ENCODE measurements at regions not wholly inside any gene's neighbourhood (a gene's known extent, or its start where the extent isn't known, plus 50 kb on each side); places are given as distances from the start of the nearest gene placed in this dataset.

- H3K36me3 Mint-ChIP-seq, result no peaks in the 10 kb centered on the region
- Histone ChIP-seq H3K27ac (ENCODE audit: low read length) (no peak overlapping the region), H3K9me3 (ENCODE audit: control insufficient read depth, insufficient read depth, low read length) (no peaks in the 10 kb centered on the region), H3K4me1 (ENCODE audit: control insufficient read depth, insufficient read depth, low read length) (no peaks in the 10 kb centered on the region), H3K27me3 (ENCODE audit: control insufficient read depth, insufficient read depth, low read length) (no peaks in the 10 kb centered on the region), H3K4me3 (ENCODE audit: low read length) (no peak overlapping the region), H3K36me3 (ENCODE audit: control insufficient read depth, insufficient read depth, low read length) (no peaks in the 10 kb centered on the region)
- intact Hi-C loops (cut with micrococcal nuclease), result no loop called here
- H3K4me3 Mint-ChIP-seq, result no peak overlapping the region
- TF ChIP-seq CTCF (IDR thresholded peaks at IDR 0.05), result no peak
- no peaks in the 10 kb centered on the region for H3K4me1 Mint-ChIP-seq
- no peak for ATAC-seq
- DNase-seq, result no peak
- H3K27ac Mint-ChIP-seq, result no peak overlapping the region
- peaks cover 4 to 7% of the 10 kb centered on the region in 2 donors for H3K9me3 Mint-ChIP-seq
- H3K27me3 Mint-ChIP-seq (ENCODE audit: low read depth in 2 of 2), result no peaks in the 10 kb centered on the region
Observed at GRCh38 chr2:17051538-17051937, 385.9 kb upstream of the CYRIA start.

- TF ChIP-seq CTCF (IDR thresholded peaks at IDR 0.05), result no peak
- Mint-ChIP-seq H3K27ac (no peak overlapping the region), H3K4me1 (no peaks in the 10 kb centered on the region), H3K36me3 (no peaks in the 10 kb centered on the region), H3K4me3 (no peak overlapping the region), H3K27me3 (ENCODE audit: low read depth in 2 of 2) (no peaks in the 10 kb centered on the region), H3K9me3 (peaks cover 5 to 8% of the 10 kb centered on the region in 2 donors)
- Histone ChIP-seq H3K9me3 (ENCODE audit: control insufficient read depth, insufficient read depth, low read length) (peaks cover 7% of the 10 kb centered on the region), H3K36me3 (ENCODE audit: control insufficient read depth, insufficient read depth, low read length) (no peaks in the 10 kb centered on the region), H3K27me3 (ENCODE audit: control insufficient read depth, insufficient read depth, low read length) (no peaks in the 10 kb centered on the region), H3K4me3 (ENCODE audit: low read length) (no peak overlapping the region), H3K27ac (ENCODE audit: low read length) (no peak overlapping the region), H3K4me1 (ENCODE audit: control insufficient read depth, insufficient read depth, low read length) (no peaks in the 10 kb centered on the region)
- DNase-seq, result no peak
- no peak for ATAC-seq
- intact Hi-C loops (cut with micrococcal nuclease), result no loop called here
- WGBS (ENCODE audit: insufficient coverage), result 90% methylated on average over 1 of the region's 1 CpG
Observed at GRCh38 chr2:17043173-17043572, 377.5 kb upstream of the CYRIA start.

- no peaks in the 10 kb centered on the region for H3K27me3 Mint-ChIP-seq (ENCODE audit: low read depth in 2 of 2)
- no peak overlapping the region for H3K27ac Mint-ChIP-seq
- TF ChIP-seq CTCF (IDR thresholded peaks at IDR 0.05), result no peak
- 82% methylated on average over 4 of the region's 5 CpGs for WGBS (ENCODE audit: insufficient coverage)
- peaks cover 7% of the 10 kb centered on the region for H3K36me3 Mint-ChIP-seq
- DNase-seq (no peak), ATAC-seq (no peak)
- H3K4me3 ChIP-seq (ENCODE audit: low read length), result no peak overlapping the region
- intact Hi-C loops (cut with micrococcal nuclease), result no loop called here
- H3K4me1 ChIP-seq (ENCODE audit: control insufficient read depth, insufficient read depth, low read length), result no peaks in the 10 kb centered on the region
- no peak overlapping the region for H3K4me3 Mint-ChIP-seq
- H3K27ac ChIP-seq (ENCODE audit: low read length), result no peak overlapping the region
- H3K9me3 Mint-ChIP-seq, result peaks cover 21 to 33% of the 10 kb centered on the region in 2 donors
- H3K4me1 Mint-ChIP-seq, result no peaks in the 10 kb centered on the region
- H3K9me3 ChIP-seq (ENCODE audit: control insufficient read depth, insufficient read depth, low read length), result no peaks in the 10 kb centered on the region
- no peaks in the 10 kb centered on the region for H3K36me3 ChIP-seq (ENCODE audit: control insufficient read depth, insufficient read depth, low read length)
- no peaks in the 10 kb centered on the region for H3K27me3 ChIP-seq (ENCODE audit: control insufficient read depth, insufficient read depth, low read length)
Observed at GRCh38 chr2:17036361-17036760, 370.7 kb upstream of the CYRIA start.

- Mint-ChIP-seq H3K36me3 (peaks cover 7% of the 10 kb centered on the region), H3K27me3 (ENCODE audit: low read depth in 2 of 2) (no peaks in the 10 kb centered on the region), H3K27ac (no peak overlapping the region), H3K9me3 (peaks cover 21 to 30% of the 10 kb centered on the region in 2 donors), H3K4me3 (no peak overlapping the region), H3K4me1 (no peaks in the 10 kb centered on the region)
- no peak for TF ChIP-seq CTCF (IDR thresholded peaks at IDR 0.05)
- Histone ChIP-seq H3K4me1 (ENCODE audit: control insufficient read depth, insufficient read depth, low read length) (no peaks in the 10 kb centered on the region), H3K4me3 (ENCODE audit: low read length) (no peak overlapping the region), H3K9me3 (ENCODE audit: control insufficient read depth, insufficient read depth, low read length) (no peaks in the 10 kb centered on the region), H3K36me3 (ENCODE audit: control insufficient read depth, insufficient read depth, low read length) (no peaks in the 10 kb centered on the region), H3K27me3 (ENCODE audit: control insufficient read depth, insufficient read depth, low read length) (no peaks in the 10 kb centered on the region), H3K27ac (ENCODE audit: low read length) (no peak overlapping the region)
- intact Hi-C loops (cut with micrococcal nuclease), result no loop called here
- no peak for DNase-seq
- no peak for ATAC-seq
- 82% methylated on average over 1 of the region's 1 CpG for WGBS (ENCODE audit: insufficient coverage)
Observed at GRCh38 chr2:17035010-17035409, 369.4 kb upstream of the CYRIA start.
